ENCODE measurements at regions not wholly inside any gene's neighbourhood (a gene's known extent, or its start where the extent isn't known, plus 50 kb on each side); places are given as distances from the start of the nearest gene placed in this dataset.

DNA sequence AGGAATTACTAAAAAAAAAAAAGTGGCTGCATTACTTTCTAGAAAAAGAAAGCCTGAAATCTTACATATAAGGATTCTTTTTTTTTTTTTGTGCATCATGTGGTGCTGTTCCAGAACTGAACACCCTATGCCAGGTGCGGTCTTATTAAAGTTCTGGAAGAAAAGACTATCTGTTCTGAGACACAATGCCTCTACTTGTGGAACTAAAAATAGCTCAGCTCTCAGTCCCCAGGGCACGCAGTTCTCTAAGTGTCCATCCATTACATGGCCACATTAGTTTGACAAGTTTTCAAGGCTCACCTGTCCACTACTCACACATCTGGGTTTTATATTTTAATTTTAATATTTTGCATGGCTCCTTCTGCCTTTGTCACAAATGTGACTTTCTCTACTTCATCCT, 126.6 kb upstream of the ADAMTS9 start:
- TF ChIP-seq ZSCAN29 (IDR thresholded peaks at IDR 0.05) = no peak
- TF ChIP-seq SREBF2 (IDR thresholded peaks at IDR 0.05; ENCODE audit: low read length) = no peak
- TF ChIP-seq MXI1 (IDR thresholded peaks at IDR 0.05; ENCODE audit: low read depth, low read length) = no peak
- no peak for TF ChIP-seq POLR2AphosphoS5 (IDR thresholded peaks at IDR 0.05; ENCODE audit: low read length)
- no peak for TF ChIP-seq POLR2A (IDR thresholded peaks at IDR 0.05; ENCODE audit: low read depth, low read length)

Data from GM12878 (cell line).